ENCODE measurements at regions not wholly inside any gene's neighbourhood (a gene's known extent, or its start where the extent isn't known, plus 50 kb on each side); places are given as distances from the start of the nearest gene placed in this dataset.

- TF ChIP-seq, protein P1, sequence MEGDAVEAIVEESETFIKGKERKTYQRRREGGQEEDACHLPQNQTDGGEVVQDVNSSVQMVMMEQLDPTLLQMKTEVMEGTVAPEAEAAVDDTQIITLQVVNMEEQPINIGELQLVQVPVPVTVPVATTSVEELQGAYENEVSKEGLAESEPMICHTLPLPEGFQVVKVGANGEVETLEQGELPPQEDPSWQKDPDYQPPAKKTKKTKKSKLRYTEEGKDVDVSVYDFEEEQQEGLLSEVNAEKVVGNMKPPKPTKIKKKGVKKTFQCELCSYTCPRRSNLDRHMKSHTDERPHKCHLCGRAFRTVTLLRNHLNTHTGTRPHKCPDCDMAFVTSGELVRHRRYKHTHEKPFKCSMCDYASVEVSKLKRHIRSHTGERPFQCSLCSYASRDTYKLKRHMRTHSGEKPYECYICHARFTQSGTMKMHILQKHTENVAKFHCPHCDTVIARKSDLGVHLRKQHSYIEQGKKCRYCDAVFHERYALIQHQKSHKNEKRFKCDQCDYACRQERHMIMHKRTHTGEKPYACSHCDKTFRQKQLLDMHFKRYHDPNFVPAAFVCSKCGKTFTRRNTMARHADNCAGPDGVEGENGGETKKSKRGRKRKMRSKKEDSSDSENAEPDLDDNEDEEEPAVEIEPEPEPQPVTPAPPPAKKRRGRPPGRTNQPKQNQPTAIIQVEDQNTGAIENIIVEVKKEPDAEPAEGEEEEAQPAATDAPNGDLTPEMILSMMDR (conservative IDR thresholded peaks at IDR 0.05; ENCODE audit: low read depth, low read length) = no peak
- TF ChIP-seq EZH2 (IDR thresholded peaks at IDR 0.05; ENCODE audit: borderline replicate concordance, low read depth, low read length, poor library complexity, severe bottlenecking) = no peak
Measured at GRCh38 chr14:43793579-43793978, 713.5 kb downstream of the FSCB start.
